HepG2 (cell line): ENCODE measurements at regions not wholly inside any gene's neighbourhood (a gene's known extent, or its start where the extent isn't known, plus 50 kb on each side); places are given as distances from the start of the nearest gene placed in this dataset.

ENCODE experiments used
- ADNP ChIP-seq: sonication (generic); formaldehyde crosslinking; IDR thresholded peaks from 2 replicates; pipeline ENCODE4 v1.4.0; 2020; ENCODE audit warnings: missing genetic modification reagents
- HDAC1 ChIP-seq: sonication (generic); formaldehyde crosslinking; IDR thresholded peaks from 2 replicates; pipeline ENCODE4 v1.5.1; 2020; ENCODE audit warnings: mild to moderate bottlenecking, missing genetic modification reagents
- HDAC2 ChIP-seq: sonication (generic); formaldehyde crosslinking; IDR thresholded peaks from 2 replicates; pipeline ENCODE4 v1.4.0; 2020; ENCODE audit warnings: missing genetic modification reagents
- KLF6 ChIP-seq: IDR thresholded peaks from 2 replicates; pipeline ENCODE4 v1.8.0; 2016; ENCODE audit warnings: missing biosample characterization, missing genetic modification reagents
- NR2F2 ChIP-seq: IDR thresholded peaks from 2 replicates; pipeline ENCODE4 v1.6.1; 2012; ENCODE audit warnings: low read depth, inconsistent platforms, borderline replicate concordance
- SMAD1 ChIP-seq: sonication (generic); formaldehyde crosslinking; IDR thresholded peaks from 2 replicates; pipeline ENCODE4 v1.4.0; 2020; ENCODE audit warnings: missing genetic modification reagents, low read depth, mild to moderate bottlenecking, borderline replicate concordance
- SMC3 ChIP-seq: IDR thresholded peaks from 2 replicates; pipeline ENCODE4 v1.6.1; 2011; ENCODE audit warnings: low read length, improper control_type of control experiment
- YY1 ChIP-seq: IDR thresholded peaks from 2 replicates; pipeline ENCODE4 v1.6.1; 2011; ENCODE audit warnings: low read length, low read depth, moderate library complexity, mild to moderate bottlenecking; ENCODE audit not compliant: insufficient read depth, insufficient replicate concordance
- ZC3H13 ChIP-seq: sonication (generic); formaldehyde crosslinking; IDR thresholded peaks from 2 replicates; pipeline ENCODE4 v1.8.1; 2023; ENCODE audit warnings: mild to moderate bottlenecking, missing genetic modification reagents, moderate library complexity
- ZFP36L1 ChIP-seq: sonication (generic); formaldehyde crosslinking; IDR thresholded peaks from 2 replicates; pipeline ENCODE4 v1.8.0; 2022; ENCODE audit warnings: mild to moderate bottlenecking, missing genetic modification reagents, moderate library complexity
- ZNF569 ChIP-seq: sonication (generic); formaldehyde crosslinking; IDR thresholded peaks from 2 replicates; pipeline ENCODE4 v1.5.0; 2020; ENCODE audit warnings: mild to moderate bottlenecking, missing genetic modification reagents, moderate library complexity, borderline replicate concordance
- TF ChIP-seq, protein P1 (sequence below): sonication (generic); formaldehyde crosslinking; IDR thresholded peaks from 2 replicates; pipeline ENCODE4 v1.5.0; 2020; ENCODE audit warnings: mild to moderate bottlenecking, missing genetic modification reagents, moderate library complexity

DNA sequence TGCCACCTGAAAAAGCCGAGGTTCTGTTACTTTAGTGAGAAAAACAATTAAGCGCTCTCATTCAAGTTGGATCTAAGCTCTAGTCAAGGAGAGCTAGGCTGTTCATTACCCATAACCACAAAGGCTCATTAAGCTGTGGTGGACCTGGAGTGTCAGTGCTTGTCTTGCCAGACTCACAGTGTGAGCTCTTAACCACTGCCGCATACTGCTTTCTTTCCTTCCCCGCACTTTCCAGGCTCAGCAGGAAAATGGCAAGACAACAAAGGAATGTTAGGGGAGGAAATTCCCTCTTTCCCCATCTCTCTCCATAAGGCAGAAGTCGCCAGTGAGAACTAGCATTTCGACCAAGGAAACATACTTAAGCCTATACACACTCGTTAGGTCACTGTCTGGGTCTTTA, 467.3 kb downstream of the ENC1 start:
- TF ChIP-seq YY1 (no peak), NR2F2 (no peak), HDAC1 (no peak), ZFP36L1 (no peak), ZNF569 (CRISPR knock-in tag) (no peak), HDAC2 (CRISPR knock-in tag) (no peak), KLF6 (no peak), ADNP (CRISPR knock-in tag) (no peak), SMAD1 (CRISPR knock-in tag) (no peak), ZC3H13 (CRISPR knock-in tag) (no peak), SMC3 (no peak)
- TF ChIP-seq, protein P1, sequence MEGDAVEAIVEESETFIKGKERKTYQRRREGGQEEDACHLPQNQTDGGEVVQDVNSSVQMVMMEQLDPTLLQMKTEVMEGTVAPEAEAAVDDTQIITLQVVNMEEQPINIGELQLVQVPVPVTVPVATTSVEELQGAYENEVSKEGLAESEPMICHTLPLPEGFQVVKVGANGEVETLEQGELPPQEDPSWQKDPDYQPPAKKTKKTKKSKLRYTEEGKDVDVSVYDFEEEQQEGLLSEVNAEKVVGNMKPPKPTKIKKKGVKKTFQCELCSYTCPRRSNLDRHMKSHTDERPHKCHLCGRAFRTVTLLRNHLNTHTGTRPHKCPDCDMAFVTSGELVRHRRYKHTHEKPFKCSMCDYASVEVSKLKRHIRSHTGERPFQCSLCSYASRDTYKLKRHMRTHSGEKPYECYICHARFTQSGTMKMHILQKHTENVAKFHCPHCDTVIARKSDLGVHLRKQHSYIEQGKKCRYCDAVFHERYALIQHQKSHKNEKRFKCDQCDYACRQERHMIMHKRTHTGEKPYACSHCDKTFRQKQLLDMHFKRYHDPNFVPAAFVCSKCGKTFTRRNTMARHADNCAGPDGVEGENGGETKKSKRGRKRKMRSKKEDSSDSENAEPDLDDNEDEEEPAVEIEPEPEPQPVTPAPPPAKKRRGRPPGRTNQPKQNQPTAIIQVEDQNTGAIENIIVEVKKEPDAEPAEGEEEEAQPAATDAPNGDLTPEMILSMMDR (CRISPR knock-in tag): no peak
